Osteoblast (primary cell): ENCODE measurements at regions not wholly inside any gene's neighbourhood (a gene's known extent, or its start where the extent isn't known, plus 50 kb on each side); places are given as distances from the start of the nearest gene placed in this dataset.

Source experiments
- DNase-seq: peaks from one replicate; pipeline ENCODE4 v3.0.0; 2011; ENCODE audit warnings: low spot score, mixed read lengths; ENCODE audit not compliant: insufficient read length; ENCODE audit errors: missing footprints
- H2AFZ ChIP-seq: 2 replicates; pipeline ENCODE4 v1.6.0; 2011; ENCODE audit warnings: mild to moderate bottlenecking, low read length
- H3K27ac ChIP-seq: 2 replicates; pipeline ENCODE4 v1.5.1; 2011; ENCODE audit warnings: mild to moderate bottlenecking, low read depth, low read length, moderate library complexity
- H3K27me3 ChIP-seq: 2 replicates; pipeline ENCODE4 v1.6.0; 2012; ENCODE audit warnings: mild to moderate bottlenecking, control low read depth, inconsistent platforms, low read length, moderate library complexity; ENCODE audit not compliant: insufficient read depth
- H3K36me3 ChIP-seq: 2 replicates; pipeline ENCODE4 v1.5.1; 2011; ENCODE audit warnings: mild to moderate bottlenecking, low read length, control low read depth, moderate library complexity; ENCODE audit not compliant: insufficient read depth
- H3K4me1 ChIP-seq: 2 replicates; pipeline ENCODE4 v1.5.1; 2011; ENCODE audit warnings: mild to moderate bottlenecking, low read length, control low read depth, moderate library complexity; ENCODE audit not compliant: insufficient read depth
- H3K4me2 ChIP-seq: 2 replicates; pipeline ENCODE4 v1.6.0; 2011; ENCODE audit warnings: mild to moderate bottlenecking, low read length; ENCODE audit not compliant: insufficient read depth
- H3K4me3 ChIP-seq: fragments of 200-600 bp; sonication (generic); 3 replicates; pipeline ENCODE4 v1.5.1; 2012; ENCODE audit warnings: mild to moderate bottlenecking, low read length, inconsistent platforms; ENCODE audit not compliant: insufficient read depth
- H3K79me2 ChIP-seq: 2 replicates; pipeline ENCODE4 v1.6.0; 2012; ENCODE audit warnings: mild to moderate bottlenecking, low read length, control low read depth, inconsistent platforms; ENCODE audit not compliant: insufficient read depth
- H3K9me3 ChIP-seq: 2 replicates; pipeline ENCODE4 v1.5.1; 2011; ENCODE audit warnings: low read depth, low read length, control low read depth
- H4K20me1 ChIP-seq: 2 replicates; pipeline ENCODE4 v1.6.0; 2012; ENCODE audit warnings: mild to moderate bottlenecking, low read length, control low read depth; ENCODE audit not compliant: insufficient read depth
- CTCF ChIP-seq: IDR thresholded peaks from 2 replicates; pipeline ENCODE4 v1.5.1; 2011; ENCODE audit warnings: mild to moderate bottlenecking, low read depth, low read length, moderate library complexity; ENCODE audit errors: extremely low read depth

- no peak for DNase-seq
- Histone ChIP-seq H3K36me3 (no peaks in the 10 kb centered on the region), H3K27me3 (no peaks in the 10 kb centered on the region), H3K79me2 (no peaks in the 10 kb centered on the region), H3K27ac (no peak overlapping the region), H3K4me2 (no peak overlapping the region), H4K20me1 (no peaks in the 10 kb centered on the region), H3K9me3 (peaks cover 6% of the 10 kb centered on the region), H3K4me1 (no peaks in the 10 kb centered on the region), H3K4me3 (no peak overlapping the region), H2AFZ (no peak overlapping the region)
- no peak for TF ChIP-seq CTCF
Measured at GRCh38 chr22:47816863-47817210, 1054.4 kb downstream of the TBC1D22A start.

GRCh38 chr22:47816121-47816862 is 1053.8 kb downstream of the TBC1D22A start:
- H3K9me3 ChIP-seq, result peaks cover 6% of the 10 kb centered on the region
- no peaks in the 10 kb centered on the region for H3K27me3 ChIP-seq
- H3K4me3 ChIP-seq, result no peak overlapping the region
- peak; percentile 36 for DNase-seq
- no peak overlapping the region for H3K27ac ChIP-seq
- no peak overlapping the region for H3K4me2 ChIP-seq
- no peaks in the 10 kb centered on the region for H4K20me1 ChIP-seq
- no peaks in the 10 kb centered on the region for H3K36me3 ChIP-seq
- H3K4me1 ChIP-seq, result no peaks in the 10 kb centered on the region
- TF ChIP-seq CTCF, result no peak
- H3K79me2 ChIP-seq, result no peaks in the 10 kb centered on the region
- no peak overlapping the region for H2AFZ ChIP-seq

- Histone ChIP-seq H2AFZ (no peak overlapping the region), H3K4me2 (no peak overlapping the region), H3K4me1 (no peaks in the 10 kb centered on the region), H3K9me3 (peaks cover 6% of the 10 kb centered on the region), H4K20me1 (no peaks in the 10 kb centered on the region), H3K36me3 (no peaks in the 10 kb centered on the region), H3K4me3 (no peak overlapping the region), H3K27me3 (no peaks in the 10 kb centered on the region), H3K27ac (no peak overlapping the region), H3K79me2 (no peaks in the 10 kb centered on the region)
- no peak for DNase-seq
- no peak for TF ChIP-seq CTCF
Measured at GRCh38 chr22:47814474-47814873, 1052.0 kb downstream of the TBC1D22A start.

- no peak for DNase-seq
- H3K36me3 ChIP-seq, result no peaks in the 10 kb centered on the region
Measured at GRCh38 chr22:47813661-47814060, 1051.2 kb downstream of the TBC1D22A start.

More at GRCh38 chr22:47813661-47814060, 1051.2 kb downstream of the TBC1D22A start:
- Histone ChIP-seq H3K79me2 (no peaks in the 10 kb centered on the region), H3K9me3 (peaks cover 6% of the 10 kb centered on the region), H3K4me1 (no peaks in the 10 kb centered on the region), H4K20me1 (no peaks in the 10 kb centered on the region), H3K27me3 (no peaks in the 10 kb centered on the region), H3K4me3 (no peak overlapping the region), H2AFZ (no peak overlapping the region), H3K27ac (no peak overlapping the region), H3K4me2 (no peak overlapping the region)
- TF ChIP-seq CTCF, result no peak
